Activated CD4-positive, CD25-positive, alpha-beta regulatory T cell treated with anti-CD3 and anti-CD28 coated beads, Interleukin-2, amount 50 U/mL, for 72 hours (primary cell): ENCODE measurements at regions not wholly inside any gene's neighbourhood (a gene's known extent, or its start where the extent isn't known, plus 50 kb on each side); places are given as distances from the start of the nearest gene placed in this dataset.

Experiments
- DNase-seq: peaks from one replicate; pipeline ENCODE4 v3.0.0; 2021

- no peak for DNase-seq
Observed at GRCh38 chr12:45553204-45553603, 176.3 kb upstream of the ARID2 start.

DNA sequence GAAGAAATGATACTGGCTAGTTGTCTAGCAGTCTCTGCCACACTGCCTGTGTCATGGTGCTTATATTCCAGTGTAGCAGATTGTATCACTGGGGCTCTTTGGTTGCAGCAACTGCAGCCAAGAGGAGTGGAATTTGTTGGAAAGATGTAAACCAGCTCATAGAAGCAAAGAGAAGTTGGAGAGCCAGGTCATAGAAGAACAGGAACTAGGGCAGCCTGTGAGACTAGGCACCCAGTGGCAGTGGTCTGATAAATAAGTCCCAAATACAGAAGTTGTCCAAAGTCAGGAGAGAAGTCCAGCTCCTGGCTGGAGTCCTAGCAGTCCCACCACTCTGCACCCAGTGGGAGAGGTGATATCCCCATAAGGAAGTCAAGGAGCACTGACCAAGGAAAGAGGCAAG lies 172.5 kb upstream of the ARID2 start:
- no peak for DNase-seq

DNA sequence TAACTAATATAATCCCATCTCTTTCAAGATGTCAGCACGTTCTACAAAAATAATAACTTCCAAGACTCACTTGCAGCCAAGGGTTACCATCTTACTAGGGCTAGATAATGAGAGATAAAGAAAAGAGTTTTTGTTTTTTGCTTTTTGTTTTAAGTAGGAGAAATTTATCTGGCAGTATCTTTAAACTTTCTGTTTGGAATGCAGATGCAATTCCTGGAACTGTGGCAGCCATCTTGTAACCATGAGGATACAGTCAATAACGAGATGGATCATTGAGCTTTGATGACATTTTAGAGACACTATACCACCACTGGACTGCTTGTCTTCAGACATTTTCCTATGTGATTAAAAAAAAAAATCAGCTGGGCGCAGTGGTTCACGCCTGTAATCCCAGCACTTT lies 171.2 kb upstream of the ARID2 start:
- no peak for DNase-seq

DNA sequence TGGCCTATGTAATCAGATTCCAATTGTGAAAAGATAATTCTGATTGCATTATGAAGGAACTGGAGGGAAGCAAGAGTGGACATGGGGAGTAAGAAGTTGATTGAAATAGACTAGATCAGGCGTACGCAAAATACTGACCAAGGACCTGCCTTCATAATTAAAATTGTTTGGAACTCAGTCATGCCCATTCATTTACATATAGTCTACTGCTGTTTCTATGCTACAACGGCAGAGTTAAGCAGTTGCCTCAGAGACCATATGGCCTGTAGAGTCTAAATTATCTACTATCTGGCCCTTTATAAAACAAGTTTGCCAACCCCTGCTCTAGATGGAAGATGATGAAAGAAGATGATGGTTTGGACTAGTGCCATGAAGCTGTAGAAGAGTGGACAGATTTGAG lies 170.0 kb upstream of the ARID2 start:
- no peak for DNase-seq

DNA sequence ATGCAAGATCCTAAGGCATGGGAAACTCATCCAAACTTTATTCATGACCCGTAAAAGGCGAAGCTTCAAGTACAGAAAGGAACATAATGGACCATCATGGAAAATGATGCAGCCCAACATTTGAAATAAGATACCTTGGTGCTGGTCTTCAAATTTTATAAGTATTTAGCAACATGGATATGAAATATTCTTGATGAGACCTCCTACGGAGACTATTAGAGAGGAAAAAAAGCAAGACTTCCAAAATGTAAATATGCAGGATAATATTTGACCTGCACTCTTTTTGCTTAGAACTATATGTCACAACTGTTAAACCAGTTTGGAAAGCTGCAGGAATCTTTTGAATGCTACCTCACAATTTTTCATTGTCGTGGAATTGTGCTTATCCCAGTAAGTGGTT lies 168.8 kb upstream of the ARID2 start:
- no peak for DNase-seq

DNA sequence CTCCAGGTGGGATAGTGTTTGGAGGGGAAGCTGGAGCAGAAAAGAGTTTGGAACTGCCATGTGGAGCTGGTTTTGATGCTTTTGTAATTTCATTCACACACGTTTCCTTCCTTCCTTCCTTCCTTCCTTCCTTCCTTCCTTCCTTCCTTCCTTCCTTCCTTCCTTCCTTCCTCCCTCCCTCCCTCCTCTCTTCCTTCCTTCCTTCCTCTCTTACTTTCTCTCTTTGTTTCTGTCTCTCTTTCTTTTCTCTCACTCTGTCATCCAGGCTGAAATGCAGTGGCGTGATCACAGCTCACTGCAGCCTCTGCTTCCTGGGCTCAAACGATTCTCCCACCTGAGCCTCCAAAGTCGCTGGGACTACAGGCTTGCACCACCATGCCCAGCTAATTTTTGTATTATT lies 168.0 kb upstream of the ARID2 start:
- DNase-seq: no peak

DNA sequence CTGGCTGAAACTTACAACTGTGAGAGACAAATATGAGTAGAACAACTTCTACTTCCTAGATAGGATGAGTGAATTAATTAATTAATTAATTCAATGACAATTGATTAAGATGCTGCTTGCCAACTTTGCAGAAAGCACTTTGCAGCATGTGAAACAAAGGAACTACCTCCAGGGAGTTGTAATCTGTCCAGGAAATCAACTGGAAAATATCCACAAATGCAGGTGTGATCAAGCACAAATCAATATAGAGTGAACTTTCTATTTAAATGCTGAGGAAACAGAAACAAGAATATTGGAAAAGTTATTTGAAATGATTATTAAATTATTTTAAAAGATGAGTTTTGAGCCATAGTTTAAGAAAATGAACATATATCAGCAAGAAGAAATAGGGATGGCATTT lies 163.9 kb upstream of the ARID2 start:
- no peak for DNase-seq

GRCh38 chr12:45566257-45566656 lies 163.2 kb upstream of the ARID2 start:
- no peak for DNase-seq

DNA sequence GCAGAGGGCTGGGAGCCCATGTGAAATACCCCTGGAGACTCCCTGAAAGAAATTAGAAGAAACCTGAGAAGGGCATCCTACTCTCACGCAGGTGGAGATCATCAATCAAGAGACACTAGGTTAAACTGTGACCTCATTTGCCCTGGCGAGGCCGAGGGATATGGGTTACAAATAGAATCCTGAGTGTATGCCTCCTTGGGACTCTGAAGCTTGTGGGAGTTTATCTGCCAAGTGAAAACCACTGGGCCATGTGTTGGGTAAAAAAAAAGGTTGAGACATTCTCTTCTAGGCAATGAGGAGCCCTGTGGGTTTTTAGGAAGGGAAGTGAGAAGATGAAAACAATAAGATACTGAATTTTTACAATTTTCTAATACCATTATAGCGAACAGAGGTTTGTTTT lies 160.7 kb upstream of the ARID2 start:
- no peak for DNase-seq

GRCh38 chr12:45570501-45570900 lies 159.0 kb upstream of the ARID2 start:
- DNase-seq: no peak

DNA sequence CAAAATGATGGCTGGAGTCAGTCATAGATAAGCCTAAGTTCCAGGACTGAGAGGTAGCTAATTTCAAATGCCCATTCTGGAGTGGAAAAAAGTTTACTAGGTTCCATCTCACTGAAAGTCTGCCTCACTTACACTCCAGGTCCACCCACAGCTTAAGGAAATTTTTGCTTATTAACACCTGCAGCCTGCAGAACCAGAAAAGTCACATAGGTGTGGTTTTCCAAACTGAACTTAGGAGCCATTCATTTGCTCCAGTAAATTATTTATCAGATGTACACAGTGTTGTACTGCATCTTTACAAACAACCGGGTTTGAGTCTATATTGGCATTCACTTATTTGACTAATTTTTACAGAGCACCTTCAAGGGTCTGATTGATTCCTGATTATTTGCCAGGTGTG lies 157.4 kb upstream of the ARID2 start:
- no peak for DNase-seq

DNA sequence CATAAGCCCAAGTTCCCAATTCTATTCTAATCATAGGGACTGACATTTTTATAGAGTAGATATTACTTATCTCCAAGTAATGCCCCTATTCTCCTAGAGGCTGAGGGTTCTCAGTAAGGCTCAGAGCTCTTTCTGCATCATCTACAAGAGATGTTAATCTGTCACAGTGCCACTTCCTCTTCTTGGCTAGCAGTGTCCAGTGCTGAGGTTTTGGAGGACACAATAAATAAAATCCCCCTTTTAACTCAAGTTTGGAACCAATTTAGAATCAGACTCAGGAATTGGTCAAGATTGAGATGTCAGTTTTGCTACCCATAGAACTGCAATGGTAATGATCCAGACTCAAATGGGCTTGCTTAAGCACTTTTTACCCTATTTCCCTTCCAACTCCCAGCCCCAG lies 154.1 kb upstream of the ARID2 start:
- DNase-seq: no peak

DNA sequence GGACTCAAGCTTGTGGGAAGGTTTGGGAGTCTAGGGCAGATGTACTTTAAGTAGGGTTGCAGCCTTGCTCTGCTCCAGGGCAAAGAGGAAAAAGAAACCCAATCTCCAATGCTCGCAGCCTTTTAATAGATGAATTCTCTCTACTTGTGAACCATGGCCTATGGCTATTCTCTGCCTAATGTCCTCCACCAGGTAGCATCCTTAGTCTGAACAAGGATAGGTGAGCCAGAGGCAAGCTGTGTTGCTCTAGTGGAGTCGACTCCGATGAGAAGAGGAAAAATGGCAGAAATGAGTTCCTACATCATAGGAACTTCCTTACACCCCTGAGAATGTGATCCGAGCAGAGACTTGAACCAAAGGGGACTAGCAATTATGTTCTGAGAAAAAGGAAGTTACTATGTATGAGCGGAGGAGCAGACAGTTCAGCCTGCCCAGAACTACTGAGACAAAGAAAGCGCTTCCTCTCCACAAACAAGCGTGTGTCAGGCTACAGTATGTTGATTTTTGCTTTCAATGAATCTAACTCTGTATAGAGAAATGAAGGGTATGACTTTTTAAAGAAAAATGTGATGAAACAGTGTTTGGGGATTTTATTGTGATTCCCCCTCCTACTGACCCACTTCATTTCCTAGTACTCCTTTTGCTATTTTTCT lies 153.6 kb upstream of the ARID2 start:
- DNase-seq: no peak

DNA sequence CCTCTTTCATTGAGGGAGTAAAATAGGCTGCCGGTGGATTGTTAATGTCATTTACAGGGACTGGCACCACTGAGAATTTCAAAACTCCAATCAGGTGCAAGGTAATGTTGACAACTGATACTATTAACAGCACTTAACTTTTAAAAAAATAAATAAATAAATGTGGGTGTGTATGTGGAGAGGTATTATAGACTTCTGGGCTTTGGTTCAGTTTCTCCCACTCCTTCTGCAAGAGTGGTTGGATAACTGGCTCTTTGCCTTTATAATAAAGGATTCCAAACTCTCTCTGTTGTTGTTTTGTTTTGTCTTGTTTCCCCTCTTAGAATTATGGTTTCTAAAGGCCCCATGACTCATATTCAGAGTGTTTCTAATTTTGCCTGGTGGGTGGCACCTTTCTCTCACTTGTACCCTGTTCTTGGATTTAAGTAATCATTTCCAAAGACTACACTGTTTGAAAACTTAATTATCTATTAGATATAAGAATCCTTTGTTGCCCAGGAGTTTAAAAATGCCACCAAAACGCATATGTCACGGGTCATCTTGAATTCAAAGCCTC lies 151.6 kb upstream of the ARID2 start:
- DNase-seq: no peak

- DNase-seq: no peak
Observed at GRCh38 chr12:45580356-45580969, 149.0 kb upstream of the ARID2 start.

DNA sequence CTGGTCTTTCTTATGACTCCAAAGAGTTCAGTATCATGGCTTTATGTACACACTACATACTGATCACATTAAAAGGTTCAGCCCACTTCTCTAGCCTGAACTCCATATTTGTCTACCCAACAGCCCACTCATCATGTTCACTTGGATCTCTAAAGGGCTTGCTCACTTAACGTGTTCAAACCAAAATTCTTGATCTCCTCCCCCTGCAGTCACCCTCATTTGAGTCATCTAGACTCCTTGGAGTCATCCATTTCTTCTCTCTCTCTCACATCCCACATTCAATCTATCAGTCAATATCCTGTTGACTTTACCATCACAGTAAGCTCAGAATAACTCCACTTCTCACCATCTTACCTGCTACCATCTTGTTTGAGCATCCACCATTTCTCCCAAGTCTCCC lies 148.4 kb upstream of the ARID2 start:
- DNase-seq: no peak

- DNase-seq: no peak
Observed at GRCh38 chr12:45582536-45582935, 147.0 kb upstream of the ARID2 start.

DNA sequence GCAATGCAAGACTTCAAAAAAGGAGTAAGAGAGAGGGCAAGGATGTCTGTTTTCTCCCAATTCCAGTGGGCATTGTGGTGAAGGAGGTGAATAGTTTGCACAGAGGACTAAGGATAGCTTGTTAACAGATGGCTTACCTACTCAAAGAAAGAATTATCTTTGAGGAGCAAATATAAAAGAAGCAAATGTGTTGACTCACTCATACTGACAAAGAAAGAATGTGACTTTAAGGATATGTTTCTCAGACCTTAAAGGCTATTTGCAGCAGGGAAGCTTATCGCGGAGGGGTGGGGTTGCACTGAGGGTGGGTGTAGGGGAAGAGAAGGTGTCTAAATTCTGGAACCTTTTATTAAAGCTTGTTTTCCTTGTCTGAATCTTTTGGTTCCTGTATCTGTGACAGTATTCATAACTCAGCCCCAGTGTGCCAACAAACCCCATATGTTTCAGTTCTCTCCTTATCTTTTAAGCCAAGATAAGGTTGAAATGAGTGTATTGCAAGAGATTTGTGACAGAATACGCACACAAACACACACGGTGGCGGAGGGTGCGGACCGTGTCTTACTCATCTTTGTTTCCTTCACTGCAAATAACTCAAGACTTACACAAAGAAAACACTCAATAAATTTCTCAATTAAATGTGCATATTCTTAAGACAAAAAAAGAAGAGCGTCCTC lies 146.4 kb upstream of the ARID2 start:
- no peak for DNase-seq

DNA sequence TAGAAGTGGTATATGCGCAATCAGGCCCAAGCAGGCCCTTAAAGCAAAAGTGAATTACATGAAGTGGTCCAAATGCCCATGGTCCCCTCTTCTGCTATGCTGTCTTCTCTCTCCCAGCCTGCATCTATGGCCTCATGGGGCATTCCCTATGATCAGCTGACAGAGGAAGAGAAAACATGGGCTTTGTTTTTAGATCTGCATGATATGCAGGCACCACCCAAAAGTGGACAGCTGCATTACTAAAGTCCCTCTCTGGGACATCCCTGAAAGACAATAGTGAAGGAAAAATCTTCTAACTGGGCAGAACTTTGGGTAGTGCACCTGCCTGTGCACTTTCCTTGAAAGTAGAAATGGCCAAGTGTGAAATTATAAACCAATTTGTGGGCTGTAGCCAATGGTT lies 145.2 kb upstream of the ARID2 start:
- DNase-seq: no peak

GRCh38 chr12:45585522-45586230 lies 143.8 kb upstream of the ARID2 start:
- DNase-seq: no peak

GRCh38 chr12:45586486-45586885 lies 143.0 kb upstream of the ARID2 start:
- DNase-seq: no peak

- no peak for DNase-seq
Observed at GRCh38 chr12:45587012-45587411, 142.5 kb upstream of the ARID2 start.

GRCh38 chr12:45587877-45588533 lies 141.5 kb upstream of the ARID2 start:
- no peak for DNase-seq
